HG03565 (cell line): ENCODE measurements at regions not wholly inside any gene's neighbourhood (a gene's known extent, or its start where the extent isn't known, plus 50 kb on each side); places are given as distances from the start of the nearest gene placed in this dataset.
"Not testable (repeated sequence)": the region's sequence is repeated elsewhere in the genome, so short reads cannot be mapped to it uniquely, and the experiment has no call there.

Experiments used
- ATAC-seq: cut with Tn5 transposase; IDR thresholded peaks from one replicate; pipeline ENCODE4 v1.9.1; 2021; ENCODE audit warnings: mild to moderate bottlenecking, moderate library complexity; ENCODE audit not compliant: unreplicated experiment

DNA sequence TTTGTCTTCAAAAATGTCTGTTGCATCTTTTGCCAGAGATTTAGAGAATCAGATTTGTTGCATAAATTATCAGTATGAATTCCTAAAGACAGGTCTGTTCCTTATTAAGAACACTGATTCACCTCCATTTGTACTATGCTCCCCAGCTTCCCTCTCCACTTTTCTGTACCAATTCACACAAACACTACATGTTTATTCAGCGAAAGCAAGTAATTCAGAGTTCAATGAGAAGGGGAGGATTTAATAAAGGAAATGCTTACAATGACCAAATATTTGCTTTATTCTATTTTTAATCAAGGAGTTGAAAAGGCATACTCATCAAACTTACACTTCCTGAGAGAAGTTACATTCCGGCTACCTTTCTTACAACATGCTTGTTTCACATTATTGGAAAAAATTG lies 135.5 kb downstream of the NBPF8 start:
- ATAC-seq = not testable (repeated sequence)

DNA sequence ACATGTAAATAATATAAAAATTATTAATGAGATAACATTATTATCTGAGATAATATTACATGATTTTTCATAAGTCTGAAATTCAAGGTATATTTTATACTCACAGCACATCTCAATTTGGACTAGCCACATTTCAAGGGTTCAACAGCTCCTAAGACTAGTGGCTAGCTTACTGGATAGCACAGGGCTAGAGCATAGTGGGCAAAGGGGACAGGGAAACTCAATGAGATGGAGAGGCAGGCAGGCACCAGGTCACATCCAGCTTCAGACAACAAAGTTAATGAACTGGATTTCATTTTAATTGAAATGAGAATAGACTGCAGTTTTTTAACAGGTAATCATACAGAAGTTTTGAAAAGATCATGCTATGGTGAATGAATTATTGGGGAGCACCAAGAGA lies 137.4 kb downstream of the NBPF8 start:
- ATAC-seq = not testable (repeated sequence)

DNA sequence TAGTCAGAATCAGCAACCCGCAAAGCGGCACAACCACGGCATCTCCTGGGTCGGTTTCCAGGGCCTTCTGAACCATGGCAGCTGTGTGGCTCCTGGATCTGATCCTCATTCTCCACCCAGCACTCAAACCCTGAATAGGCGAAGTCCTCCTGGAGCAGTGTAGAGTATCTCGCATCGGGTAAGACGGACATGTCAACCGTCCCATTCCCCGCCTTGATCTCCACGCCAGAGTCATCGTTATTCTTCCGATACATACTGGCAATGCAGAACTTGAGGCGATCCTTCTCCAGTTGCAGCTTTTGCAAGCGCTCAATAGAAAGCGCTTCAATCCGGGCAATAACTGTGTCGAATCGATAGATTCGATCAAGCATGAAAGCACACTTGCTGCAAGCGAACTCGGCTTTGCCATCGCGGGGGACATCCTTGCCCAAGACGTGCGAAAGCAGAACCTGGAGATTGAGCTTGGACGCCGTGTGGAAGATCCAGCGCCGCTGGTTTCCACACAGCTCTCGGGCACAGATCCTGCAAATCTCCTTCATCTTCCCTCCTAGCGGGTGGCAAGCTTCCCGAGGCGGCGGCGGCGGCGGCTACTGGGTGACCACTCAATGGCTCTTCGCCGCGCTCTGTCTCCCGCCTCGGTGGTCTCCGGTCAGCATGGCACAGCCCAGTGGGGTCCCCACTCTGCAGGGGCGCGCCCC lies 142.9 kb downstream of the NBPF8 start:
- ATAC-seq = not testable (repeated sequence)

DNA sequence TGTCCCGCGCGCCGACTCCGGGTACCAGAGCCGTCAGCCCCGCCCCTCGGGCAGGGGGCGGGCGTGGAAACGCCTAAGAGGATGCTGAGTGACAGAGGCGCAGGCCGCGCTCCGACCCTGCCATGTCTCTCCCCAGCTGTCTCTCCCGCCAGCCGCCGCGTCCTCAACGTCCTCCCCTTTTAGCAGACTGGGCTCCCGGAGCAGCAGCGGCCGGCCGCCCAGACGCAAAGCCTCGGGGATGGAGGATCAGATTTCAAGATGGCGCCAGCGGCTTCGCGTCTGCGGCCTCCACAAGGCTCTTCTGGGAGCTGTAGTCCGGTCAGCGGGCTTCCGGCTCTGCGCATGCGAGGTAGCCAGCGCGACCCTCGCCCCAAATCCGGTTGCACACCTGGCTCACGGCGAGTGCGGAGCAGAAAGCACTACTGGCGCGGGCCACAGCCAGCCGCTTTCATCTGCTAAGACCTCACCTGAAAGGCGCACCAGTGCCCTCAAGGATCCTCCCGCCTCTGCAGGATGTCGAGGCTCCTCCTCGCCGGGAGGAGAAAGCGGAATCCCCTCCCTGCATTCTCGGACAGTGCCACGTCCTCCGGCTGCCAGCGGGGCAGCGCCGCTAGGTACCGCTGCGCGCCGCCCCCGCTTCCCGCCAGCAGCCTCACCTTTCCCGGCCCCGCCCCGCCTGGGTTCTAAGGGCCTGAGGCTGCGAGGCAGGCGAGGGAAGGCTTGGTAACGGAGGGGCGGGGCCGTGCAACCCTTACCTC lies 143.6 kb downstream of the NBPF8 start:
- ATAC-seq = peak; percentile 76

DNA sequence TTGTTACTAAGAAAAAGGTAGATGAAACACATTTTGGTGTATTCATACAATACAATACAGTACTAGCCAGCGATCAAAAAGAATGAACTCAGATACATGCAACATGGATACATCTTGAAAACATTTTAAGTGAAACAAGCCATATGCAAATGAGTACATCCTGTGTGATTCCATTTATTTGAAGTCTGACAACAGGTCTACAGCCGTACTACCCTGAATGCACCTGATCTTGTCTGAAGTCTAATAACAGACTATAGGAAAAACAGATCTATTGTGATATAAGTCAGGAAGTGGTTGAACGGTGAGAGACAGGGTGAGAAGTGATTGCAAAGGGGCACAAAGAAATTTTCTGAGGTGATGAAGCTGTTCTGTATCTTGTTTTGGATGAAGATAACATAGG lies 146.9 kb downstream of the NBPF8 start:
- not testable (repeated sequence) for ATAC-seq

DNA sequence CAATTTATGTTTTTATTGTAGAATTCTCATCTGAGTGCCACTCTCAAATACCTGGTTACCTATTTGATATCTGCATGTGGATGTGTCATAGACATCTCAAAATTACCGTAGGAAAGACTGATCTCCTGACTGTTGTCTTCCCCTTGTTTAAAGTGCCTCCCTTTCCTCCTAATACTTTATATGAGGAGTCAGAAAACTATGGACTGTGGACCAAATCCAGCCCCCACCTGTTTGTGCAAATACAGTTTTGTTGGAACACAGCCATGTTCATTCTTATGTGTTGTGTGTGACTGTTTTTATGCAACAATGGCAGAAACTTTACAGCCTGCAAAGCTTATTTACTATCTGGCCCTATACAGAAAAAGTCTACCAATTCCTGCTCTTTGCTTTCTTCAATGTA lies 150.6 kb downstream of the NBPF8 start:
- ATAC-seq = not testable (repeated sequence)

DNA sequence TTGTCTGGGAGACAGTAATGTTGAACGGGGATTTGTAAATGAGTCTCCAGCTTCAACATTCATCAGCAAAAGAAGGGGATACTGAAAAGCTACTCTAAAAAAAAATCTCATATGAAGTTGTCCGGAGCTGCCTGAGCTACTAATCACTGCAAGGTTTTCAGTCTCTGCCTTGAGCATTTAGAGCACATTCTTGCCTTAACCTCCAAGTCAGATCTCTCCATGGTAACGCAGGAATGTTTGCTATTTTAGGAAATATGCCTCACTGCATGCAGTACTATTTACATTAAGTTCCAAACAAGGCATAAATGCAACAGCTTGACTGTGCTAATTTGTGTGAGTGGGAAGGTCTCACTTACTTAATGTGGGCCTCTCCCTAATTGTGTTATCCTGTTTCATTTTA lies 152.8 kb downstream of the NBPF8 start:
- ATAC-seq = not testable (repeated sequence)

DNA sequence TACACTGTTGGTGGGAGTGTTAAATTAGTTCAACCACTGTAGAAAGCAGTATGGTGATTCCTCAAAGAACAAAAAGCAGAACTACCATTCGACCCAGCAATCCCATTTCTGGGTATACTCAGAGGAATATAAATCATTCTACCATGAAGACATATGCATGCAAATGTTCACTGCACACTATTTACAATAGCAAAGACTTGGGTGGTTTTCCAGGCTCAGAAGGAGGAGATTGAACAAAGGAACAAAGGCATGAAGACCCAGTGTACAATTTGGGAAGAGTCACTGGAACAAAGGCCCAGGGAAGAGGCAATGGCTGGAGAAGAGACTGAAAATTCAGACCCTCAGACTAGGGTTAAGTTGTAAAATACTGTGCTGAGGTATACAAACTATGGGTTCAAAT lies 148.5 kb upstream of the NBPF26 start:
- ATAC-seq = not testable (repeated sequence)

DNA sequence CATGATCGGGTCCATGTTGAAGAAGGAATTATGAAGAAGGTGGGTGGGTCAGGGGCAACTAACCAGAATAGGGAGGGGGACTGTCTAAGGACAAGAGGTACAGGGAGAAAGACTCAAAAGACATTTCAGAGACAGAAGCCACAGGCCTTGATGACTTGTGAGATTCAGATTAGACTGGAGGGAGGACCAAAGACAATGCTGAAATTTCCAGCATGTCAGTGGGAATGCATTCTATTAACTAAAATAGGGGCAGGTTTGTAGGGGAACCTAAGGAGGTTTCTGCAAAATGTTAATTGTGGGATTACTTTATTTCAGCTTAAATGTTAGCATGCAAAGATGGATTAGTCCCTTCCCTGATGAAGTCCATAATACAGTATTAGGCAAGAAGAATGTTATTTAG lies 141.6 kb upstream of the NBPF26 start:
- not testable (repeated sequence) for ATAC-seq

DNA sequence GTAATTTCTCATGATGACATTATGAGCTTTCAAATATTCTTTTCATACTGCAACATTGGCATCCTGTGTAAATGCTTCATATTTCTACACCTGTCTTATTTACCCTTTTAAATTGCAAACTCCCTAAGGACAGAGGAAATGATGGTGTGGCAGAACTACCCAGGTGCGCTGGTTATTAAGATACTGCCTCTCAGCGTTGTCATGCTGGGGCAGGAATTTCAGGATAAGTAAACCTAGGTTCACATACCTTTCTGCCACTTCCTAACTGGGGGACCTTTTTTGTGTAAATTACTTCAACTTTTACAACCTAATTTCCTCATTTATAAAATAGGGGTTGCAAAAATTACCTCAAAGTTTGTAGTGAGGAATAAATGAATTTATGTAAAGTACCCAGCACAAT lies 137.7 kb upstream of the NBPF26 start:
- not testable (repeated sequence) for ATAC-seq

DNA sequence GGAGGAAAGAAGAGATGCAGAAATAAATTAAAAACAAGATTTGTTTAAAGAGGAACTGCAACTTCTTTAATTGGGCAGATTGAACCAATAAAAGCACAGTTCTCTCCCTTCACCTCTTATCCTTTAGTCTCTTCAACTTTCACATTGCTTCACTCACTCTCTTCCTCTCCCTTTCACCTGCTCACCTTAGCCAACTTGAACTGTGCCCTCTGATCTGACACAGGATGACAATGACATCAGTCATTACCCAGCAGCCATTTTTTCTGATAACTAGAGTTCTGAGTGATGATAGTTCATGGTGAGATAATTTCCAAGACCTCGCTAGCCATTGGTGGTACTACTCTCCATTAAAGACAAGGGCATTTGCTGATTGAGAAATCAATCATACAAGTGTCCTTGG lies 134.9 kb upstream of the NBPF26 start:
- not testable (repeated sequence) for ATAC-seq

DNA sequence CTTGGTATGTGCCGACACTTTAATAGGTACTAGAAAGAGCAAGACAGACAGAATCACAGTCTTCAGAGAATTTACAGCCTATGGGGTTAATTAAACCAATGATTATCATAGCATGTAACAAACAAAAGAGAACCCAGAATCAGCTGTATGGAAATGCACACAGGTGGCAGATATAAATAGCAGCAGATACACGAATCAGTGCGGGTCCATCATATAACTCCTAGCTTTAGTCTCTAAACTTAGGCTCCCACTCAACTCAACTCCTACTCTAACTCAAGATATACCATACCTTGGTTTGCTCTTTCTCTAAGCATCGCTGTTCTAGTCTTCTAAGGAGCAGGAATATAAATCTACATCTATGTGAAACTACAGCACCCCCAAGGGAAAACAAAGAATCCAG lies 132.0 kb upstream of the NBPF26 start:
- ATAC-seq = not testable (repeated sequence)

DNA sequence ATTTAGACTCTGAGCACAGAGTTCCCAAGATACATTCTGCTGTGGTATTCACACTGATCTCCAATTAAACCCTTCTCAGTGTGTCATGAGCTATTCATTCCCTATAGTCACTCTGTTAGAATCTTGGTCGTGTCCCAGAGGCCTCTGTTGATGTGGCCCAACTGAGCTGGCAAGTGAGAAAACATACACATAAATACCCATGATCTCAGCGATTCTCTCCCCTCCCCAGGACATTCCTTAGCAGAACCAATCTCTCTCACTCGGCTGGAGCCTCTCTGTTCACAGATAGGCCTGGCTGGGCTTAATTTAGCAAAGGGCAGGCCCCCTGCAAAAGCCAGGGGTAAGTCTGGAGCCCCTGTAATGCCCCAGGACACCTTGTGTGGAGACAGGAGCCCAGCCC lies 130.8 kb upstream of the NBPF26 start:
- ATAC-seq = not testable (repeated sequence)

DNA sequence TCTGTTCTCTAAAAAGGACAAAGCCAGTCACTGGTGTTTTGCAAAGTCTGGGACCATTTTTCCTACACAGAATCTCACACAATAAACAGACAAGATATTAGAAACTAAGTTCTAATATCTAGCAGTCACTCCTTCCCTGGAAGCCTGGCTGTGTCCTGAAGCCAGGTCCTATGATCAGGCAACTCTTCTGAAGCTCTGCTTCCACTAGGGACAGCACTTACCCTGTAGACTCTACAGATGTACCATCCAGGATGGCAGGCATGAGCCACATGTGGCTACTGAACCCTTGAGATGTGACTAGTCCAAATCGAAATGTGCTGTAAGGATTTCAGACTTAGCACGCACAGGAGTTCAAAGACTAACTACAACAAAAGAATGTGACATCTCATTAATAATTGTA lies 130.1 kb upstream of the NBPF26 start:
- ATAC-seq = not testable (repeated sequence)

DNA sequence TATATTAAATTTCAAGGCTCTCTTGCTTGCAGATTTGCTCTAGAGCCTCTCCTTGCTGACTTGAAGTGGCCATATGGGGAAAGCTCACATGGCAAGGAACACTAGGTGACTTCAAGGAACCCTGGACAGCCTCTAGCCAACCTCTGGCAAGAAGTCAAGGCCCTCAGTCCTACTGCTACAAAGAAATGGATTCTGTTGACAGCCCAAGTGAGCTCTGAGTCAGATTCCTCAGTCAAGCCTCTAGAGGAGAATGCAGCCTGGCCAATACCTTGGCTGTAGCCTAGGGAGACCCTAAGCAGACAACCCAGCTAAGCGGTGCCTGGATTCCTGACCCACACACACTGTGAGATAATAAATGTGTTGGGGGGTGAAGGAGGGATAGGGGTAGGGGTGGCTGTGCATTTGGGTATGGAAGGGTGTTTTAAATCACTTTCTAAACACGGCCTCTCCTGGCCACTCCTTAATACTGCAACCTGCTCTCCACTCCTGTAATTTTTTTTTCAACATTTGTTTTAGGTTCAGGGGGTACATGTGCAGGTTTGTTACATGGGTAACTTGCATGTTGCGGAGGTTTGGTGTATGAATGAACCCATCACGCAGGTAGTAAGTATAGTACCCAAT lies 125.3 kb upstream of the NBPF26 start:
- ATAC-seq = not testable (repeated sequence)

DNA sequence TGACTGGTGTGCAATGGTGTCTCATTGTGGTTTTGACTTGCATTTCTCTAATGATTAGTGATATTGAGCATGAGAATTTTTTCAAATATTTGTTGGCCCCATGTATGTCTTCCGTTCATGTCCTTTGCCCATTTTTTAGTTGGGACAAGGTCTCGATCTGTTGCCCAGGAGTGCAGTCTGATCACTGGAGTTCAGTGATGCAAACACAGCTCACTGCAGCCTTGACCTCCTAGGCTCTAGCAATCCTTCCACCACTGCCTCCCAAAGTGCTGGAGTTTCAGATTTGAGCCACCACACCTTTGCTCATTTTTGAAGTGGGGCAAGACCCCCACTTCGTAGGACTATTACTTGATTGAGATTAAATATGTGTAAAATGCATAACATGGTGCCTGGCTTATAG lies 124.2 kb upstream of the NBPF26 start:
- ATAC-seq = not testable (repeated sequence)

DNA sequence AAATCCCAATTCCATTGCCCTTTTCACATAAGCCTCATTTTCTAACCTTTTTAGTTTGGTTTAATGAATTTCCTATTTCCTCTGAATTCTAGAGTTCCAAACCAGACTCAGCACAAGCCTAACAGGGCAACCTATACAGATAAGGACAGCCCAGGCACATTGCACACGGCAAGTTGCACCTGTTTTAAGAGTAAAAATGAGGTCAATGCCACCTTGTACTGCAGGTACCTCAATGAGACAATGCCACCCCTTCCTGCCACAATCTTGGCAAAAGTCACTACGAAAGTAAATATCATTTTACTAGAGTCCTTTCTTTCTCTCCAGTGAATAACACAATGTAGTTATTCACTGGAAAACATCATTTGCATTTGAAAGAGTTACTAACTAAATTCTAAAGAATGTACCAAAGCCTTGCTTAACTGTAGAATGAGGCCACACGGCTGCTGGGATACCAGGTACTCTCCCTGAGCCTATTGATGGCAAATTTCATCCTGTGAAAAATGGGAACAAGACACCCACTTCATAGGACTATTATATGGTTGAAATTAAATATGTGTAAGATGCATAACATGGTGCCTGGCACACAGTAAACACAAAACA lies 123.2 kb upstream of the NBPF26 start:
- not testable (repeated sequence) for ATAC-seq

DNA sequence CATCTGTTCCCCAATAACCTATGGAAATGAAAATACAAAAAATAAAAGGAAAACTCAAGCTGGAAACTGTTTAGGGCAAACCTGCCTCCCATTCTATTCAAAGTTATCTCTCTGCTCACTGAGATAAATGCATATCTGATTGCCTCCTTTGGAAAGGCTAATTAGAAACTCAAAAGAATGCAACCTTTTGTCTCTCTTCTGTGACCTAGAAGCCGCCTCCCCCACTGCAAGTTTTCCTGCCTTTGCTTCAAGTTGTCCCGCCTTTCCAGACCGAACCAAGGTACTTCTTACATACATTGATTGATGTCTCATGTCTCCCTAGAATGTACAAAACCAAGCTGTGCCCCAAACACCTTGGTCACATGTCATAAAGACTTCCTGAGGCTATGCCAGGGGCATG lies 115.9 kb upstream of the NBPF26 start:
- ATAC-seq = not testable (repeated sequence)

DNA sequence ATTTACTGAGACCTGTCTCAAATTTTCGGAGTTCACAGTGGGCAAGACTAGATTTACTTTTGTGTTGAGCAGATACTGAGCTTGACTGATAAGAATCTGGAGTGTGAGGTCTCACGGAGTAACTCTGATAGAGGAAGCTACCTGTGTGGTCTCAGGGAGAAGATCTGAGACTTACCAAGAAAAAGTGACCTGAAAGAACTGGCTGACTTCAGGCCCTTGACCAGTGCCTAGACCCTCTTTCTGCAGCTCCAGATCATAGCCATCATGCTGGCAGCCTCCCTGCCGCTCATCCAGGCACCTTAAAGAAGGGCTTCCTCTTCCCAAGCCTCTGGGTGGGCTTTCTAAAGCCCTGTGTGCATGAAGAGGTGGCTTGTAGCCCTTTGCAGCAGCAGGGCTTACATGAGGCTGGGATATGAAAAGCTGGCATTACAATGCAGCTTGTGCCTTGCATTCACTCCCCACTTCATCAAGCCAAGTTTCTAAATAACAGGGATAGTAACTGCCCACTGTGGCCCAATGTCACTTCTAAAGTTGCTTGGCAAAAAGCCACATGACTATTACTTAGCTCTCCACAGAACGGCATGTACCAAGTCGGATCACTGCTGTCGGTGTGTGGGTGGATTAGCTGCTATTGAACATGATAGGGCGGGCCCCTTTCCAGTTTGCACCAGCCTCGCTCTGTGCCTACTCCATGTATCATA lies 115.3 kb upstream of the NBPF26 start:
- not testable (repeated sequence) for ATAC-seq

DNA sequence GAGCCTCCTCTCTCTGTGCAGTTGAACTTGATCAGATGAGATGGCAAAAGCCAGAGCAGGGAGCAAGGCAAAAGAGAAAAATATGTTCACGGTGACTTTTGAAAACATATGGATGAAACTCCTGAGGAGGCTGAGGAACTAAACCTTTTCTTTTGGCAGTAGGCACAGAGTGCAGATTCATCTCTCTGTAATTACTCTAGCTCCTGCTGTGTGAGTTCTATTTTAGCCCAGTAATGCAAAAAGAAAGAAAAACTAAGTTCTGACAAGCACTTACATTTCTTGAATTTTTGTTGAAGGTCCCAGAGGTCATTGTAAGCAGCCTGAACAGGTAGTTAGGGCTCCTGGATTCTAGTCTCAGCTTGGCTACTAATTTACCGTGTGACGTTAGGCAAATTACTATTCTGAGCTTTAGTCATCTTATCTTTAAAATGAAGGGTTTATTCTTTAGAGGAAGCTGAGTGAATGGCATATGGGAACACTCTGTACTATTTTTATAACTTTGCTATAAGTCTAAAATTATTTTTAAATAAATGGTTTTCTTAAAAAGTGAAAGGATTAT lies 114.7 kb upstream of the NBPF26 start:
- not testable (repeated sequence) for ATAC-seq
